HG03280 (cell line): ENCODE measurements at regions not wholly inside any gene's neighbourhood (a gene's known extent, or its start where the extent isn't known, plus 50 kb on each side); places are given as distances from the start of the nearest gene placed in this dataset.
"Not testable (repeated sequence)": the region's sequence is repeated elsewhere in the genome, so short reads cannot be mapped to it uniquely, and the experiment has no call there.

ENCODE experiments used
- ATAC-seq: cut with Tn5 transposase; IDR thresholded peaks from one replicate; pipeline ENCODE4 v1.9.1; 2021; ENCODE audit warnings: mild to moderate bottlenecking, moderate library complexity; ENCODE audit not compliant: unreplicated experiment

DNA sequence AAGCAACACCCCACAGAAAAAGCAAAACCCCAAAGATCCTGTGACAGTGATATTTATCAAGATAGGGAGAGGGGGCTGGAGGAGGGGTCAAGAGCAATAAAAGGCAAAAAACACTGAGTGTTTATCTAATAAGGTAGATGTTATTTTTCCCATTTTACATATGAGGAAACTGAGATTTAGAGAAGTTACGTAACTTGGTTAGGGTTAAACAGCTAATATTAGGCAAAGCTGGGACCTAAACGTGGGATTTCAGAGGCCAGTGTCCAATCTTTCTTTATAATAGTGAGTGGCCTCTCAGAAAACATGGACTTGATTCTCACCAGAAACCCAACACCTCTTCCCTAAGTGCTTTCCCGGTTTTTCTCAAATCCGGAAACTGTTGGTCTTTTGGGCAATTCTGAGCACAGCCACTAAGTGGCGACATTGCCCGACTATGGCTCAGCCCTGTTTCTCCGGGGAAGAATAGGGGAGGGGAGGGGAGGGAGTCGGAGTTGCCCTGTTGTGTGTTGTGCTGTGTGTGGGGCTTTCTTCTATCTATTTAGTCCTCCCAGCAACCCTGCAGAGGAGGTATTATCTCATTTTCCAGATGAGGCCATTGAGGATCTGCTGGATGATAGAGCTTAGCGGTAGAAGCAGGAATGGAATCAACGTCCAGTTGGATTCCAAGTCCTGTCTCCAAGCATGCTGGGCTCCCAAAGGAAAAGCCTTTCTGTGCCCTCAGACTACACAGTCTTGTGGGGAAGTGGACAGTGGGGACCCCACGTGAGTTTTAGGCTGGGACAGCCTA, 58.7 kb upstream of the ETV3 start:
- ATAC-seq: not testable (repeated sequence)

DNA sequence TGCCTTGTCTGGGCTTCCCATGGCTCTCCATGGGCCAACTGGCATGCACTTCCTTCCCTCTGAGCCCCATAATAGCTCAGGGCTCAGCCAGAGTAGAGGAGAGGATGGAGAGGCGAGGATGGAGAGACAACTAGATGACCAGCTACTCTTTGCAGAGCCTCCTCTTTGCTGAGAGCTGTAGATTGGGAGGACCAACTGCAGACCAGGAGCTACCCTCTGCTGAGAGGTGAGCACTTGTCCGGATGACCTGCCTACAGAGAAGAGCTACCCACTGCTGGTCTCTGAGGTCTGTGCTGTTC, 58.0 kb upstream of the ETV3 start:
- no peak for ATAC-seq

DNA sequence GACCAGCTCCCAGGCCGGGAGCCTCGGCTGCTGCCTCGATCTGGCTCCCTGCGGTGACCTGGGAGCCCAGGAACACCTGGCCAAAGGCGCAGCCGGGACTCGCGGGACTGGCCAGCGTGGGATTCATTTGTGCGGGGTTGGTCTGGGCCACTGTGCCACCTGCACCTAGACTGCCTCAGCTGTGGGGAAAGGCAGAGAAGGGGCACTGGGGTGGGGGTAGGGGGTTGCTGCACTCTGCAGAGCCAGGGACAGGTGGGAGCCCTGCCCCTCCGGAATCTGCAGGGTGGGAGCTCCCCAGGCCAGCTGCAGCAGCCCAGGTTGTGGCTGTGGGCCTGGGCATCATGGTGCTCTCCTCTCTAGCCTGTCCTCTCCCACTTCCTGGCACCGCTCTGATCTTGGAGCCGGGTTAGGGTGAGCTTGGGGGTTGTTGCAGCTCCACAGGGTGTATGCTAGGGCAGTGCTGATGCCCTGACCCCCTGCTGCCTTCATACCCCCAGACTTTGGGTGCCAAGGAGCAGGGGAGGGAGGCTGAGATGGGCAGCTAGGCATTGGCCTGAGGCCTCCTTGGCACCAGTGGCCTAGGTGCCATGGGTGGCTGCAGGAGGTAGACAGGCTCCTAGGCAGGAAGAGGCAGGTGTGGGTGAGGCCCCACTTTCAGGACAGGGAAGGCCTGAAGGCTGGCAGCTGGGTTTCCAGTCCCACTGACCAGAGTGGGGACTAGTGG, 57.5 kb upstream of the ETV3 start:
- no peak for ATAC-seq

DNA sequence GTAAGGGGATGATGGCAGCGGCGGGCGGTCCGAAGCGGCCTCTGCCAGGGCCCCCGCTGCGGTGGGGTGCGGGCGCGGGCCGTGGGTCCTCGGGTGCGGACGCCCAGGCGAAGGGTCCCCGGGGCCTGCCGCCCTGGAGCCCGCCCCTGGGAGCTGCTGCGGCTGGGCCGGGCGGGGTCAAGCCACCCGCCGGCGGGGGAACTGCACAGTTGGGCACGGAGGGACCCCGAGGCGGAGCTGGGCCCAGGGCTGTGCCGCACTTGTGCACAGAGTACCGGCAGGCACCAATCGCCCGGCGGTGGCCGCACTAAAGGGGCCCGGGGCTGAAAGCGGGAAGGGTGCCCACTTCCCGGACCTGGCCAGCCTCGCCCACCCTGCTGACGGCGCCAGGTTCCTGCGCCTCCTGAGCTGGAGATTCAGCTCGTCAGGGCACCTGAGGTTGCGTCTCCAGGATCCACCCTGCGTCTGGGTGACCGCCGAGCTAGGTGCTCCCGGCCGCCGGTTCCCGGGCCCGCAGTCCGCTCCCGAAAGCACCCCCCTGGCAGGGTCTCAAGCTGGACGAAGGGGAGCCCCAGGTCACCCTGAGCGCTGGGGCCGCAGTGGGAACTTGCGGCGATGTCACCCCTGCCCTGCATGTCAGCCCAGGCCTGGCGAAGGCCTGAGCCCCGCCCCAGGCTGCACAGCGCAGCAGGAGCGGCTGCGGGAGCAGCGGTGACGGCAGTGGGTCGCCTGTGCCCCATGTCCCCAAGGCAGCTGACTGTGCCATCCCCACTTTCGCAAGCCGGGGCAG, 56.7 kb upstream of the ETV3 start:
- no peak for ATAC-seq

DNA sequence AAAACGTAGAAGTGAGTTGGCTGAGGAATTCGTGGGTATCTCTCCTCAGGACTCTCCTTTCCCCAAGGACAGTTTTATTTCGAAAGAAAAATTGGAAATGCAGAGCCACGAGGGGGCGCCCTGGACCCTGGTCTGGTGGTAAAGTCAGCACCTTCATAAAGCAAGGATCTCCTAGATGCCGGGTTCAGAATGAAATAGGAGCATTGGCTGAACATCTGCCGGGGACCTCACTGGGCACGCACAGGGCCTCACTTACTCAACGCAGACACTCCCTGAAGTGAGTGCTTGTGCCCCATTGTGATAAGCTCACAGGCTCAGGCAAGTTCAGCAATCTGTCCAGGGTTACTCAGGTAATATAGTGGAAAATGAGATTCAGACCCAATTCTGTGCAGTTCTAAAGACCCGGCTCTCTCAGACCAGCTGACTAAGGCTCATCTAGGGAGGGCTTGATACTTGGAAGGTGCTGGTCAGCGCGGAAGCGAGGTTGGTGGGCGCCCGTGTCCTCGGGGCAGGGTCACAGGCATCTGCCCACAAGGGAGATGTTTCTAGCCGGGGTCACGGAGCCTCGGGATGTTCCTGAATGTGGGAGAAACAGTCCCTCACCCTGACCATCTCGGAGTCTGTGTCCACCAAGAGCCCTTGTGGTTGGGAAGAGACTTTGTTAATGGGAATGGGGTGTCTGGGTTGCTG, 55.7 kb upstream of the ETV3 start:
- no peak for ATAC-seq

DNA sequence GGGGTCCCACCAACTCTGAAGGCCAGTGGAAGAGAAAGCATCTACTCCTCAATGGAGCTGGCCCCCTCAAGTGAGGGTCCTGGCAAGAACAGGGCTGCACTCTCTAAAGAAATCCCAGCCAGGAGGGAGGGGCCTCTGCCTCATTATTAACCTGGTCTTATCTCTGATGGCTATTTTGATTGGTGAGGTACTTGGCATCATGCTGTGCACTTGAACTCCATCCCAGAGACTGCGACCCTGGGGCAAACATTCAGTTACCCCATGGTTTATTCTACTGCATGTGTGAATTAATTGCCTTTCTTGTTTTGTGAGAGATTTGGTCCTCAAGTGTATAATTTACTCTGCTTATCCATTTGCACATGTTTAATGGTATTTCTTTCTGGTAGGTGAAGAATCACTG, 55.0 kb upstream of the ETV3 start:
- no peak for ATAC-seq

DNA sequence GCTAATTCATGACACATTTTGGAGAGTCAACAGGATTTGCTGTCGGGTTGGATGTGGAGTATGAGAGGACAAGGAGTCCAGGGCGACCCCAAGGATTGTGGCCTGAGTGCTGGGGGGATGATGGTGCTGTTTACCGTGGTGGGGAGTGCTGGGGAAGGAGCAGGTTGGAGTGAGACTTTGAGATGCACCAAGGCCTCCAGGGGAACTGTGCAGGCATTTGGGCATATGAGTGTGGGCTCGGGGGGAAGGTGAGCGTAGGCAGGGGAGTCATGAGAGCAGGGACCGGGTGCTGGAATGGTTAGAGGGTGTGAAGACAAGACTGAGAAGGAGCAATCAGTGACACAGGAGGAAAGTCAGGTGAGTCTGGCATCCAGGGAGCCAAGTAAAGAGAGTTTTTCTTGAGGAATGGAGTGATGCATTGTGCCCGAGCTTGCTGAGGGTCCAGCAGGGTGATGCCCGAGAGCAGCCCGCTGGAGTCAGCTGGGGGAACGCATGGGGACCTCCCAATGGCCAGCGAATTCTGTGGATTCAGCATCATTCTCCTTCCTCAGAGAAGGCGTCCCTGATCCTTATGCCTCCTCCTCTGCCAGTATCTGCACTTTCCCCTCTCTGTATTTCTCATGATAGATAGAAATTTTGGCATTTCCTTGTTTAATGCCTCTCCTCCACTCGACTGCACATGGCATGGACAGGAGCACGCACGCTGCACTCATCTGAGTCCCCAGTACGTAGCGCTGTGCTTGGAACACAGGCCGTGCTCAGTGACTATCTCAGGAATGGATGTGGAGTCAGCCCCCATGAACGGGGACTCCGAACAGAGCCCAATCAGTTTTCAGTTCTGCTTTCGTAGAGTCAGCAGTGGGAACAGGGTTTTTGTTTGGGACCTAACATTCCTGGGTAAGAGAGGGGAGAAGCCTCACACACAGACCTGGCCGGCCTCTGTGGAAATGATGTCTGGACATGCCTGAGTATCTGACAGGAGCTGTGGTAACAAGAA, 52.1 kb upstream of the ETV3 start:
- no peak for ATAC-seq

DNA sequence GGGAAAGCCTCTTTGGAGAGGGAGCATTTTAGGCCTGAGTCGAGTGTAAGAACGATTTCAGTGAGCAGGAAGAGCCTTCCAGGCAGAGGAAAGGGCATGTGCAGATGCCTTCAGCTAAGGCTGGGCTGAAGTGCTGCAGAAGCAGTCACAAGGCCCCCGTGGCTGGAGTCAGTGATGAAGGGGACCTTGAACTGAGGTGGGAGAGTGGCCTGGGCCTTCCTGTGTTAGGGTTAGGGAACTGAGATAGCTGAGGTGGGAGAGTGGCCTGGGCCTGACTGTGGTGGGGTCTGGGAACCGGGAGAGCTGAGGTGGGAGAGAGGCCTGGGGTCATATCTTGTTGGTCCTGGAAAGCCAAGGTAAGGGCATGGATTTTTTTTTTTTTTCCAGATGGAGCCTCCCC, 50.9 kb upstream of the ETV3 start:
- no peak for ATAC-seq
